Hematopoietic multipotent progenitor cell treated with erythropoietin and hydrocortisone succinate and interleukin-3 and kit ligand, for 15 days (in vitro differentiated cells): ENCODE measurements at regions not wholly inside any gene's neighbourhood (a gene's known extent, or its start where the extent isn't known, plus 50 kb on each side); places are given as distances from the start of the nearest gene placed in this dataset.
A peak's percentile ranks its signal among the peaks of the same experiment; 100 is the strongest.
"Not testable (repeated sequence)": the region's sequence is repeated elsewhere in the genome, so short reads cannot be mapped to it uniquely, and the experiment has no call there.

Source experiments
- DNase-seq: peaks from one replicate; pipeline ENCODE4 v3.0.0-alpha.2; 2015; ENCODE audit warnings: low spot score

GRCh38 chr9:15113288-15113687 lies 193.7 kb downstream of the TTC39B start:
- no peak for DNase-seq

- no peak for DNase-seq
Observed at GRCh38 chr9:15111071-15111470, 195.9 kb downstream of the TTC39B start.

GRCh38 chr9:15104826-15105420 lies 194.7 kb upstream of the FREM1 start:
- peak; percentile 27 for DNase-seq

- DNase-seq = no peak
Observed at GRCh38 chr9:15103290-15103689, 193.1 kb upstream of the FREM1 start.

GRCh38 chr9:15101095-15101494 lies 190.9 kb upstream of the FREM1 start:
- no peak for DNase-seq

GRCh38 chr9:15100571-15100970 lies 190.3 kb upstream of the FREM1 start:
- no peak for DNase-seq

- no peak for DNase-seq
Observed at GRCh38 chr9:15096972-15097371, 186.7 kb upstream of the FREM1 start.

- DNase-seq = no peak
Observed at GRCh38 chr9:15086778-15087324, 176.6 kb upstream of the FREM1 start.

GRCh38 chr9:15086156-15086763 lies 176.0 kb upstream of the FREM1 start:
- no peak for DNase-seq

GRCh38 chr9:15081021-15081753 lies 171.0 kb upstream of the FREM1 start:
- DNase-seq = no peak

GRCh38 chr9:15080401-15080800 lies 170.2 kb upstream of the FREM1 start:
- DNase-seq = no peak

- DNase-seq = no peak
Observed at GRCh38 chr9:15079989-15080388, 169.8 kb upstream of the FREM1 start.

GRCh38 chr9:15077946-15078729 lies 167.9 kb upstream of the FREM1 start:
- no peak for DNase-seq

GRCh38 chr9:15073620-15074019 lies 163.4 kb upstream of the FREM1 start:
- DNase-seq = no peak

- no peak for DNase-seq
Observed at GRCh38 chr9:15070716-15071115, 160.5 kb upstream of the FREM1 start.

GRCh38 chr9:15069106-15069505 lies 158.9 kb upstream of the FREM1 start:
- no peak for DNase-seq

GRCh38 chr9:15068261-15068660 lies 158.0 kb upstream of the FREM1 start:
- no peak for DNase-seq

GRCh38 chr9:15059003-15059402 lies 148.8 kb upstream of the FREM1 start:
- no peak for DNase-seq

GRCh38 chr9:15058236-15058635 lies 148.0 kb upstream of the FREM1 start:
- no peak for DNase-seq

- not testable (repeated sequence) for DNase-seq
Observed at GRCh38 chr9:15055284-15055683, 145.1 kb upstream of the FREM1 start.

- DNase-seq = no peak
Observed at GRCh38 chr9:15048772-15049171, 138.5 kb upstream of the FREM1 start.

- DNase-seq = no peak
Observed at GRCh38 chr9:15047028-15047551, 136.9 kb upstream of the FREM1 start.
